Right lobe of liver (tissue), 4 donors: ENCODE measurements at regions not wholly inside any gene's neighbourhood (a gene's known extent, or its start where the extent isn't known, plus 50 kb on each side); places are given as distances from the start of the nearest gene placed in this dataset.

Source experiments
- CTCF ChIP-seq, 4 donors: fragments of 200-600 bp in 3 of 4; fragments of 450-650 bp in 1 of 4; IDR thresholded peaks; one replicate each; pipeline versions ENCODE4 v1.5.1 to v1.8.0; 2016 to 2022; ENCODE audit warnings: antibody characterized with exemption in 4 of 4, mild to moderate bottlenecking in 2 of 4
- POLR2A ChIP-seq: fragments of 450-650 bp; IDR thresholded peaks from one replicate; pipeline ENCODE4 v1.6.1; 2017; ENCODE audit warnings: antibody characterized with exemption, mild to moderate bottlenecking
- donor health status: DM: no; HTN: no; CAD: no.
- donor health status: DM: no; HTN: no; CAD: no.
- donor health status: DM: no; HTN: yes; CAD: no.

- no peak for TF ChIP-seq CTCF (IDR thresholded peaks at IDR 0.05)
- no peak for TF ChIP-seq POLR2A
Measured at GRCh38 chr11:104361975-104362374, 198.0 kb upstream of the PDGFD start.
